NCI-H1092 treated with DMSO at 0.1 percent for 48 hours (cell line): ENCODE measurements at regions not wholly inside any gene's neighbourhood (a gene's known extent, or its start where the extent isn't known, plus 50 kb on each side); places are given as distances from the start of the nearest gene placed in this dataset.

Experiments
- DNase-seq: peaks from one replicate; lab custom pipeline; 2025; lab: John Stamatoyannopoulos, UW

- DNase-seq: no peak
Measured at GRCh38 chr7:12130609-12131008, 80.5 kb upstream of the TMEM106B start.

GRCh38 chr7:12131122-12131521 lies 80.0 kb upstream of the TMEM106B start:
- no peak for DNase-seq

GRCh38 chr7:12133865-12134264 lies 77.2 kb upstream of the TMEM106B start:
- no peak for DNase-seq

GRCh38 chr7:12136523-12136922 lies 74.6 kb upstream of the TMEM106B start:
- DNase-seq: no peak

GRCh38 chr7:12137283-12137682 lies 73.8 kb upstream of the TMEM106B start:
- DNase-seq: no peak

GRCh38 chr7:12138421-12138820 lies 72.7 kb upstream of the TMEM106B start:
- no peak for DNase-seq

- DNase-seq: no peak
Measured at GRCh38 chr7:12139416-12139815, 71.7 kb upstream of the TMEM106B start.

GRCh38 chr7:12146813-12147212 lies 64.3 kb upstream of the TMEM106B start:
- DNase-seq: no peak

- DNase-seq: no peak
Measured at GRCh38 chr7:12152196-12152918, 58.7 kb upstream of the TMEM106B start.

- DNase-seq: no peak
Measured at GRCh38 chr7:12154119-12154518, 57.0 kb upstream of the TMEM106B start.

- no peak for DNase-seq
Measured at GRCh38 chr7:12157517-12157916, 53.6 kb upstream of the TMEM106B start.

GRCh38 chr7:12158334-12159060 lies 52.6 kb upstream of the TMEM106B start:
- DNase-seq: no peak

- no peak for DNase-seq
Measured at GRCh38 chr7:12161146-12161545, 49.9 kb upstream of the TMEM106B start.
